Upper lobe of left lung (tissue), 4 donors: ENCODE measurements at regions not wholly inside any gene's neighbourhood (a gene's known extent, or its start where the extent isn't known, plus 50 kb on each side); places are given as distances from the start of the nearest gene placed in this dataset.

Experiments used
- CTCF ChIP-seq, 6 experiments: fragments of 450-650 bp in 4 of 6; fragments of 200-600 bp in 2 of 6; sonication (generic) in 2 of 6; IDR thresholded peaks; one replicate each; pipeline ENCODE4 v1.5.1; 2016 to 2019; ENCODE audit warnings: antibody characterized with exemption in 6 of 6
- EP300 ChIP-seq, 4 donors: sonication (generic); formaldehyde crosslinking; IDR thresholded peaks; one replicate each; pipeline ENCODE4 v1.5.1; 2017; ENCODE audit warnings: antibody characterized with exemption in 4 of 4, control low read depth in 2 of 4
- POLR2A ChIP-seq, 4 donors: fragments of 450-650 bp; IDR thresholded peaks; one replicate each; pipeline ENCODE4 v1.5.1; 2016 to 2017; ENCODE audit warnings: antibody characterized with exemption in 4 of 4, mild to moderate bottlenecking in 2 of 4
- POLR2AphosphoS5 ChIP-seq, 2 donors: sonication (generic); formaldehyde crosslinking; IDR thresholded peaks; one replicate each; pipeline ENCODE4 v1.5.1; 2017; ENCODE audit warnings: antibody characterized with exemption in 2 of 2

- no peak for TF ChIP-seq CTCF (IDR thresholded peaks at IDR 0.05)
- no peak for TF ChIP-seq EP300 (IDR thresholded peaks at IDR 0.05)
- no peak for TF ChIP-seq POLR2A (IDR thresholded peaks at IDR 0.05)
- no peak for TF ChIP-seq POLR2AphosphoS5 (IDR thresholded peaks at IDR 0.05)
Observed at GRCh38 chr14:43522901-43523300, 984.2 kb downstream of the FSCB start.
